ENCODE measurements at regions not wholly inside any gene's neighbourhood (a gene's known extent, or its start where the extent isn't known, plus 50 kb on each side); places are given as distances from the start of the nearest gene placed in this dataset.

- H3K9me3 ChIP-seq (ENCODE audit: control insufficient read depth, insufficient read depth, low read length) = no peaks in the 10 kb centered on the region; the same call in 1 of the 2 replicates
- DNase-seq (ENCODE audit: low read depth, low spot score) = no peak
- ChIA-PET CTCF (interaction anchor here (0.6 kb wide), 1 partner anchor 244 kb away, joined by 5 read pairs; no protein-coding TSS in a partner anchor), POLR2A (no interaction called here)
- TF ChIP-seq, protein P1, sequence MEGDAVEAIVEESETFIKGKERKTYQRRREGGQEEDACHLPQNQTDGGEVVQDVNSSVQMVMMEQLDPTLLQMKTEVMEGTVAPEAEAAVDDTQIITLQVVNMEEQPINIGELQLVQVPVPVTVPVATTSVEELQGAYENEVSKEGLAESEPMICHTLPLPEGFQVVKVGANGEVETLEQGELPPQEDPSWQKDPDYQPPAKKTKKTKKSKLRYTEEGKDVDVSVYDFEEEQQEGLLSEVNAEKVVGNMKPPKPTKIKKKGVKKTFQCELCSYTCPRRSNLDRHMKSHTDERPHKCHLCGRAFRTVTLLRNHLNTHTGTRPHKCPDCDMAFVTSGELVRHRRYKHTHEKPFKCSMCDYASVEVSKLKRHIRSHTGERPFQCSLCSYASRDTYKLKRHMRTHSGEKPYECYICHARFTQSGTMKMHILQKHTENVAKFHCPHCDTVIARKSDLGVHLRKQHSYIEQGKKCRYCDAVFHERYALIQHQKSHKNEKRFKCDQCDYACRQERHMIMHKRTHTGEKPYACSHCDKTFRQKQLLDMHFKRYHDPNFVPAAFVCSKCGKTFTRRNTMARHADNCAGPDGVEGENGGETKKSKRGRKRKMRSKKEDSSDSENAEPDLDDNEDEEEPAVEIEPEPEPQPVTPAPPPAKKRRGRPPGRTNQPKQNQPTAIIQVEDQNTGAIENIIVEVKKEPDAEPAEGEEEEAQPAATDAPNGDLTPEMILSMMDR (IDR thresholded peaks at IDR 0.05; ENCODE audit: low read depth, low read length) = no peak
- H3K27ac ChIP-seq (ENCODE audit: low read depth, low read length) = no peak overlapping the region
- no peak overlapping the region for H3K4me3 ChIP-seq (ENCODE audit: low read depth, low read length)
- H3K27me3 ChIP-seq (ENCODE audit: control insufficient read depth, insufficient read depth, low read length) = no peaks in the 10 kb centered on the region
Observed at GRCh38 chr18:60935041-60935910, 398.0 kb upstream of the CDH20 start.

DNA sequence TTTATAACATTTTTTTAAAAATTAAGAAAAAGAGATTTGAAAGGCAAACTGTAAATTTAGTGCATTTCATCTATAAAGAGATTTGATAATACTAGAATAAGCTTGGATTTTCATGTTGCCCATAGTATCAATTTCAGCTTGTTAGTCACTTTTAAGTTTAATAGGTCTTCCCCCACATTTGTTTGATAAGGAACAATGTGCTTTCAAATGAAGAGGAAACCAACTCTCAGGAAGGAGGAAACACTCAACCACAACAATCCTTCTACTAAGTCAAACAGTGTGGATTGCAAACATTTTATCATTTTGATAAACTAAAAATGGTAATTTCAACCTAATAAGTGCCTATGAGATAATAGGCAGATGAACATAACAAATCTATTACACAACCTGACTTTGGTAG is 397.1 kb upstream of the CDH20 start:
- Histone ChIP-seq H3K27ac (ENCODE audit: low read depth, low read length) (no peak overlapping the region), H3K27me3 (ENCODE audit: control insufficient read depth, insufficient read depth, low read length) (no peaks in the 10 kb centered on the region), H3K4me3 (ENCODE audit: low read depth, low read length) (no peak overlapping the region), H3K9me3 (ENCODE audit: control insufficient read depth, insufficient read depth, low read length) (no peaks in the 10 kb centered on the region; the same call in 1 of the 2 replicates)
- DNase-seq (ENCODE audit: low read depth, low spot score) = no peak
- TF ChIP-seq, protein P1 (IDR thresholded peaks at IDR 0.05; ENCODE audit: low read depth, low read length) = no peak
- ChIA-PET CTCF (interaction anchor here (0.6 kb wide), 1 partner anchor 245 kb away, joined by 5 read pairs; no protein-coding TSS in a partner anchor), POLR2A (no interaction called here)

DNA sequence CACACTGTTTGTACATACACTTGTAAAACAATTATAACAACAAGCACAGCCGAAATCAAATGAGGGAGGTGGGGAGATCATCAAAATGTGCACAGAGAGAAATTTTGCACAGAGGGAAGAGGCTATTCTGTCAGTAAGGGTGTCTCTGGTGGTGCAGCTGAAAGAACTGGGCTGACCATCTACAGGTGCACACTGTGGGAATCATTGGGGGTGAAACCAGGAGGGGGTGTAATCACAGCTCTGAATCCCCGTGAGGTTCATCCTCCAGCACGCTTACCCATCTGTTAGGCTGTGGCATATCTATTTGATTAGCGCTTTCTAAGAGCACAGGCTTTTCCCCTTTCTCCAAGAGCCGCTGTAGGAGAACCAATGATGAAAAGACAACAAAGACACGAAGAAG is 389.9 kb upstream of the CDH20 start:
- POLR2A ChIA-PET = no interaction called here
- H3K27me3 ChIP-seq (ENCODE audit: control insufficient read depth, insufficient read depth, low read length) = no peaks in the 10 kb centered on the region
- no peak for DNase-seq (ENCODE audit: low read depth, low spot score)
- H3K9me3 ChIP-seq (ENCODE audit: control insufficient read depth, insufficient read depth, low read length) = peaks cover 8% of the 10 kb centered on the region; the same call in 1 of the 2 replicates
- CTCF ChIA-PET = interaction anchor here (0.7 kb wide), 1 partner anchor 33 kb away, joined by 3 read pairs; no protein-coding TSS in a partner anchor
- TF ChIP-seq, protein P1 (IDR thresholded peaks at IDR 0.05; ENCODE audit: low read depth, low read length) = no peak
- no peak overlapping the region for H3K4me3 ChIP-seq (ENCODE audit: low read depth, low read length)
- H3K27ac ChIP-seq (ENCODE audit: low read depth, low read length) = no peak overlapping the region

DNA sequence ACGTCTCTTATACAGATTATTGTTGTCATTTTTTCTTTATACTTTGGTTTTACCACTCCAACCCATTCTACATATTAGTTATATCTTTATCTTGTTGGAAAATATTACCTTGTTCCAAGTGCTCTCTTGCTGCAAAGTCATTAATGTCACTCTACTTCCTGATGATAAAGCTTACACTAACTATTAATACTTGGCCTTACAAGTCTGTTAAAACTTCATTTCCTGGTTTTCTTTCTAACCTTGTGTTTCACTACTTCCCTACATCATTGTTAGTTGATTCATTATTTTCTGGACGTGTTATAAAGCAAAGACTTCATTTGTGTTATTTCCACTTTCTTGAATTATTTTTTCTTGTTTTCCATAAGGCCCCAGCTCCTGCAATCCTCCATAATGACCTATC is 382.6 kb upstream of the CDH20 start:
- no peaks in the 10 kb centered on the region for H3K27me3 ChIP-seq (ENCODE audit: control insufficient read depth, insufficient read depth, low read length)
- no peak overlapping the region for H3K4me3 ChIP-seq (ENCODE audit: low read depth, low read length)
- CTCF ChIA-PET = no interaction called here
- no peak for DNase-seq (ENCODE audit: low read depth, low spot score)
- H3K27ac ChIP-seq (ENCODE audit: low read depth, low read length) = no peak overlapping the region
- TF ChIP-seq, protein P1 (IDR thresholded peaks at IDR 0.05; ENCODE audit: low read depth, low read length) = no peak
- no peaks in the 10 kb centered on the region; the same call in none of the 2 replicates for H3K9me3 ChIP-seq (ENCODE audit: control insufficient read depth, insufficient read depth, low read length)
- POLR2A ChIA-PET = no interaction called here

DNA sequence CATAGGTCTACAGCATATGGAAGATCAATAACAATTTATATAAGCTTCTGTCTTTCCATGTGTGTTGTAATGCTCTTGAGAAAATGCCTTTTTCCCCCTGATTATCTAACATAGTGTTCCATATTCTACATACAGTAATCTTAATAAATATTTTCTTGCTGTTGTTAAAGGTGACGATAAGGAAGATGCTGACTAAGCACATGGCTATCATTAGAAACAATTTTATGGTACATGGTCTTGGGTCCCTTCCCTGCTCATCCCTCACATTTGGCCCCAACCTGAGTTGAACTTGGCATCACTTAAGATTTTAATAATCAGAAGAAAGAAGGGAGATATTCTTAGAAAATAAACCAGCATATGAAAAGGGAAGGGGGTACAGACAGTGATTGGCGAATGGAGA is 382.1 kb upstream of the CDH20 start:
- TF ChIP-seq, protein P1 (IDR thresholded peaks at IDR 0.05; ENCODE audit: low read depth, low read length) = no peak
- CTCF ChIA-PET = no interaction called here
- POLR2A ChIA-PET = no interaction called here
- Histone ChIP-seq H3K4me3 (ENCODE audit: low read depth, low read length) (no peak overlapping the region), H3K9me3 (ENCODE audit: control insufficient read depth, insufficient read depth, low read length) (no peaks in the 10 kb centered on the region; the same call in none of the 2 replicates), H3K27ac (ENCODE audit: low read depth, low read length) (no peak overlapping the region), H3K27me3 (ENCODE audit: control insufficient read depth, insufficient read depth, low read length) (no peaks in the 10 kb centered on the region)
- DNase-seq (ENCODE audit: low read depth, low spot score) = no peak

Data from AG04450 (cell line).